ENCODE measurements at regions not wholly inside any gene's neighbourhood (a gene's known extent, or its start where the extent isn't known, plus 50 kb on each side); places are given as distances from the start of the nearest gene placed in this dataset.

DNA sequence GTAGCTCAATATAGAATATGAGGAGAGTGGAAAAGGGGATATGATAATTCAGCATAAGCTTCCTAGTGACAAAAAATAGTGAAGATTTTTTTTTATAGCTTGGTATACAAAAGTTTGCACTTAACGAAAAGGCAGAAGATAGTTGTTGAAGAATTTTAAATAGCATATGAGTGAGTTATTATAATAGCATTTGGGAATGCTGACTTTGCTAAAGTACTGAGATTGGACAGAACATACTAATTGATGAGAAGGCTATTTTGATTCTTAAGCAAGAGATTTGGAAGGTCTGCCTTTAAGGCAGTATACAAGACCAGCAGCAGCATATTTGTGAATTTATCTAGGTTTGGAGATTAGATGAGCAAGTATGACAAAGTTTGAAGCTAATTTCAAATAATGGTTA lies 600.9 kb upstream of the POT1 start:
- TF ChIP-seq, protein P1, sequence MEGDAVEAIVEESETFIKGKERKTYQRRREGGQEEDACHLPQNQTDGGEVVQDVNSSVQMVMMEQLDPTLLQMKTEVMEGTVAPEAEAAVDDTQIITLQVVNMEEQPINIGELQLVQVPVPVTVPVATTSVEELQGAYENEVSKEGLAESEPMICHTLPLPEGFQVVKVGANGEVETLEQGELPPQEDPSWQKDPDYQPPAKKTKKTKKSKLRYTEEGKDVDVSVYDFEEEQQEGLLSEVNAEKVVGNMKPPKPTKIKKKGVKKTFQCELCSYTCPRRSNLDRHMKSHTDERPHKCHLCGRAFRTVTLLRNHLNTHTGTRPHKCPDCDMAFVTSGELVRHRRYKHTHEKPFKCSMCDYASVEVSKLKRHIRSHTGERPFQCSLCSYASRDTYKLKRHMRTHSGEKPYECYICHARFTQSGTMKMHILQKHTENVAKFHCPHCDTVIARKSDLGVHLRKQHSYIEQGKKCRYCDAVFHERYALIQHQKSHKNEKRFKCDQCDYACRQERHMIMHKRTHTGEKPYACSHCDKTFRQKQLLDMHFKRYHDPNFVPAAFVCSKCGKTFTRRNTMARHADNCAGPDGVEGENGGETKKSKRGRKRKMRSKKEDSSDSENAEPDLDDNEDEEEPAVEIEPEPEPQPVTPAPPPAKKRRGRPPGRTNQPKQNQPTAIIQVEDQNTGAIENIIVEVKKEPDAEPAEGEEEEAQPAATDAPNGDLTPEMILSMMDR (IDR thresholded peaks at IDR 0.05): no peak
- TF ChIP-seq USF2 (IDR thresholded peaks at IDR 0.05): no peak
- no peak for TF ChIP-seq POLR2A (IDR thresholded peaks at IDR 0.05; ENCODE audit: low read length)
- no peak for TF ChIP-seq EP300 (IDR thresholded peaks at IDR 0.05)
- no peak for TF ChIP-seq RFX5 (IDR thresholded peaks at IDR 0.05)
- TF ChIP-seq SREBF2 (IDR thresholded peaks at IDR 0.05): no peak
- peak; percentile 23 for TF ChIP-seq MAFK (IDR thresholded peaks at IDR 0.05; ENCODE audit: partially characterized antibody)
- TF ChIP-seq RAD21 (conservative IDR thresholded peaks at IDR 0.05 in 1 of 2, IDR thresholded peaks at IDR 0.05 in 1 of 2): no peak
